ENCODE measurements at regions not wholly inside any gene's neighbourhood (a gene's known extent, or its start where the extent isn't known, plus 50 kb on each side); places are given as distances from the start of the nearest gene placed in this dataset.

DNA sequence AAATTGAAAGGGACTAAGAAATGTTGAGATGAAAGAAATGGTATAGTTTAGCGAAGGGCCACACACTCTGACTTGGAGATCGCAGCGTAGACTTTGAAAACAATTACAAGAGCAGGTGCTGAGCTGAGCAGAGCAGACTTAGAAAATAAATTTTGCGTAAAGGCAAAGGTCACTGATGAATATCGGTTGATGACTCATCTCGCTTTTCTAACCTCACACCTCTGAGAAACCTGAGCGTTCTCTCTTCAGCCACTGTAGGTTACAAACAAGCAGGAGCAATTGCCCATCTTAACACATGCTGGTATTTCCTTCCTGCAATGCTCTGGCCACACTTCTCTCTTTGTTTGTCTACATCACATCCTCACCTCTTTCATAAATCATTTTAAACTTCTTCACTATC, 190.6 kb upstream of the C9orf72 start (continued):
- TF ChIP-seq POLR2A (IDR thresholded peaks at IDR 0.05; ENCODE audit: control extremely low read depth in 1 of 2, low read depth in 2 of 2, low read length in 2 of 2), result no peak
